ENCODE measurements at regions not wholly inside any gene's neighbourhood (a gene's known extent, or its start where the extent isn't known, plus 50 kb on each side); places are given as distances from the start of the nearest gene placed in this dataset.

GRCh38 chr5:145509336-145510136, 325.6 kb downstream of the PRELID2 start:
- ChIA-PET CTCF (no interaction called here), POLR2A (no interaction called here)
- no peak overlapping the region for H3K4me3 ChIP-seq (ENCODE audit: low read depth, low read length)
- H3K27me3 ChIP-seq (ENCODE audit: control insufficient read depth, insufficient read depth, low read length): no peaks in the 10 kb centered on the region
- TF ChIP-seq CTCF (IDR thresholded peaks at IDR 0.05; ENCODE audit: insufficient read depth, low read depth, low read length): no peak
- DNase-seq (ENCODE audit: low read depth): no peak
- H3K36me3 ChIP-seq (ENCODE audit: control insufficient read depth, insufficient read depth, low read length): no peaks in the 10 kb centered on the region

GRCh38 chr5:145506185-145506850, 328.8 kb downstream of the PRELID2 start:
- ChIA-PET CTCF (no interaction called here), POLR2A (no interaction called here)
- Histone ChIP-seq H3K4me3 (ENCODE audit: low read depth, low read length) (no peak overlapping the region), H3K27me3 (ENCODE audit: control insufficient read depth, insufficient read depth, low read length) (no peaks in the 10 kb centered on the region), H3K36me3 (ENCODE audit: control insufficient read depth, insufficient read depth, low read length) (no peaks in the 10 kb centered on the region)
- DNase-seq (ENCODE audit: low read depth): no peak
- no peak for TF ChIP-seq CTCF (IDR thresholded peaks at IDR 0.05; ENCODE audit: insufficient read depth, low read depth, low read length)

GRCh38 chr5:145502906-145503305, 332.2 kb downstream of the PRELID2 start:
- no peak for DNase-seq (ENCODE audit: low read depth)
- Histone ChIP-seq H3K4me3 (ENCODE audit: low read depth, low read length) (no peak overlapping the region), H3K36me3 (ENCODE audit: control insufficient read depth, insufficient read depth, low read length) (no peaks in the 10 kb centered on the region), H3K27me3 (ENCODE audit: control insufficient read depth, insufficient read depth, low read length) (no peaks in the 10 kb centered on the region)
- ChIA-PET CTCF (interaction anchor here (0.9 kb wide), 1 partner anchor 8 kb away, joined by 3 read pairs; no protein-coding TSS in a partner anchor), POLR2A (no interaction called here)
- no peak for TF ChIP-seq CTCF (IDR thresholded peaks at IDR 0.05; ENCODE audit: insufficient read depth, low read depth, low read length)

GRCh38 chr5:145500710-145501109, 334.4 kb downstream of the PRELID2 start:
- Histone ChIP-seq H3K36me3 (ENCODE audit: control insufficient read depth, insufficient read depth, low read length) (no peaks in the 10 kb centered on the region), H3K27me3 (ENCODE audit: control insufficient read depth, insufficient read depth, low read length) (no peaks in the 10 kb centered on the region), H3K4me3 (ENCODE audit: low read depth, low read length) (no peak overlapping the region)
- CTCF ChIA-PET: no interaction called here
- no peak for TF ChIP-seq CTCF (IDR thresholded peaks at IDR 0.05; ENCODE audit: insufficient read depth, low read depth, low read length)
- DNase-seq (ENCODE audit: low read depth): no peak
- POLR2A ChIA-PET: no interaction called here

GRCh38 chr5:145499483-145499882, 335.7 kb downstream of the PRELID2 start:
- POLR2A ChIA-PET: no interaction called here
- no peak for TF ChIP-seq CTCF (IDR thresholded peaks at IDR 0.05; ENCODE audit: insufficient read depth, low read depth, low read length)
- Histone ChIP-seq H3K27me3 (ENCODE audit: control insufficient read depth, insufficient read depth, low read length) (no peaks in the 10 kb centered on the region), H3K4me3 (ENCODE audit: low read depth, low read length) (no peak overlapping the region), H3K36me3 (ENCODE audit: control insufficient read depth, insufficient read depth, low read length) (no peaks in the 10 kb centered on the region)
- CTCF ChIA-PET: interaction anchor here (0.8 kb wide), 1 partner anchor 204 kb away, joined by 3 read pairs; no protein-coding TSS in a partner anchor
- no peak for DNase-seq (ENCODE audit: low read depth)
